PFSK-1 (cell line): ENCODE measurements at regions not wholly inside any gene's neighbourhood (a gene's known extent, or its start where the extent isn't known, plus 50 kb on each side); places are given as distances from the start of the nearest gene placed in this dataset.

Experiments
- FOXP2 ChIP-seq: optimal IDR thresholded peaks from 2 replicates; pipeline ENCODE3; 2011; ENCODE audit warnings: borderline replicate concordance, control low read depth, inconsistent platforms; ENCODE audit not compliant: insufficient read depth; ENCODE audit errors: extremely low read length, extremely low read depth
- POLR2AphosphoS5 ChIP-seq: IDR thresholded peaks from 2 replicates; pipeline ENCODE4 v1.6.1; 2012; ENCODE audit warnings: low read depth, mild to moderate bottlenecking, control low read depth, low read length, moderate library complexity
- REST ChIP-seq, 2 experiments: IDR thresholded peaks; 2 replicates each; pipeline versions ENCODE4 v1.6.1 to v1.8.0; 2011 to 2012; ENCODE audit warnings: low read depth in 2 of 2, low read length in 2 of 2, control low read depth in 1 of 2, inconsistent platforms in 1 of 2, mild to moderate bottlenecking in 1 of 2, moderate library complexity in 1 of 2; ENCODE audit not compliant: insufficient read depth in 1 of 2
- SIN3A ChIP-seq: IDR thresholded peaks from 2 replicates; pipeline ENCODE4 v1.6.1; 2012; ENCODE audit warnings: mild to moderate bottlenecking, low read length, moderate library complexity, borderline replicate concordance; ENCODE audit not compliant: insufficient read depth
- TAF1 ChIP-seq: IDR thresholded peaks from 2 replicates; pipeline ENCODE4 v1.6.1; 2012; ENCODE audit warnings: low read length, control low read depth, borderline replicate concordance; ENCODE audit not compliant: insufficient read depth

- TF ChIP-seq REST (IDR thresholded peaks at IDR 0.05; ENCODE audit: insufficient read depth in 1 of 2, low read depth in 2 of 2, low read length in 2 of 2) (no peak), SIN3A (no peak), TAF1 (no peak), FOXP2 (no peak), POLR2AphosphoS5 (no peak)
Observed at GRCh38 chr1:188240772-188241406, 1412.1 kb downstream of the PLA2G4A start.

DNA sequence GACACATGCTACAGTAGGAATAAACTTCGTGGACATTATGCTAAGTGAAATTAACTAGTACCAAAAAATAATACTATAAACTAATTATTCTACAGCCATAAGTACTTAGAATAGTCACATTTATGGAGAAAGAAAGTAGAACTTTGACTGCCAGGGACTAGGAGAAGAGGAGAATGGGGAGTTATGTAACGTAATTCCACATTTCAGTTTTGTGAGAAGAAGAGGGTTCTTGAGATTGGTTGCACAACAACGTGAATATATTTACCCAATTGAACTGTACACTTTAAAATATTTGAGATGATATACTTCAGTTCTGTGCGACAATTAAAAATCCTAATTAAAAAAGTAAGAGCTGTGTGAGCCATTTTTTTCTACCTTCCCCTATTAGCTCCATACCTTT is 1412.9 kb downstream of the PLA2G4A start:
- no peak for TF ChIP-seq POLR2AphosphoS5

DNA sequence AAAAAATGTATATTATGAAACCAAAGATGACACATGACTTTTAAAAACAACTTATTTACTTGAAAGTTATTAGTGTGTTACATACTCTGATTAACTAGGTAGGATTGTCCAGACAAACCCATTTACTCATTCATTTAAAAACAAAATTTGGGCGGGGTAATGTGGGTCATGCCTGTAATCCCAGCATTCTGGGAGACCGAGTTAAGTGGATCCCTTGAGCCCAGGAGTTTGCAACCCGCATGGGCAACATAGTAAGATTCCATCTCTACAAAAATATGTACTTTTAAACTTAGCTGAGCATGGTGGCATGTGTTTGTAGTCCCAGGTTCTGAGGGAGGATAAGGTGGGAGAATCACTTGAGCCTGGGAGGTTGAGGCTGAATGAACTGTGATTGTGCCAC is 1414.7 kb downstream of the PLA2G4A start:
- TF ChIP-seq POLR2AphosphoS5 = no peak

- TF ChIP-seq TAF1 (no peak), REST (IDR thresholded peaks at IDR 0.05; ENCODE audit: insufficient read depth in 1 of 2, low read depth in 2 of 2, low read length in 2 of 2) (no peak), SIN3A (no peak), FOXP2 (no peak), POLR2AphosphoS5 (no peak)
Observed at GRCh38 chr1:188244681-188245080, 1415.9 kb downstream of the PLA2G4A start.

DNA sequence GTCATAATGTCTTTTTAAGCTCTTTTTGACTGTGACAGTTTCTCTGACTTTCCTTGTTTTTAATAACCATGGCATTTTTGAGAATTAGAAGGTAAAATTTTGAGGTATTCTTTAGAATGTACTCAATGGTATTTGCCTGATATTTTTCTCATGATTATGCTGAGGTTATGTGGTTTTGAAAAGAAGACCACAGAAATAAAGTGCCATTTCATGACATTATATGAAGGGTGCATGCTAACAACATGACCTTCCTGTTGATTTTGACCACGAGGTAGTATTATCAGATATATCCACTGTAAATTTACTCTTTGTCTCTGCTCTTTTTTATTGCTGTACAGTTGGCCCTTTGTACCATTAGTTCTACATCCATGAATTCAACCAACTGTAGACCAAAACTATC is 1418.5 kb downstream of the PLA2G4A start:
- TF ChIP-seq POLR2AphosphoS5 (no peak), REST (IDR thresholded peaks at IDR 0.05; ENCODE audit: insufficient read depth in 1 of 2, low read depth in 2 of 2, low read length in 2 of 2) (no peak), FOXP2 (no peak)

DNA sequence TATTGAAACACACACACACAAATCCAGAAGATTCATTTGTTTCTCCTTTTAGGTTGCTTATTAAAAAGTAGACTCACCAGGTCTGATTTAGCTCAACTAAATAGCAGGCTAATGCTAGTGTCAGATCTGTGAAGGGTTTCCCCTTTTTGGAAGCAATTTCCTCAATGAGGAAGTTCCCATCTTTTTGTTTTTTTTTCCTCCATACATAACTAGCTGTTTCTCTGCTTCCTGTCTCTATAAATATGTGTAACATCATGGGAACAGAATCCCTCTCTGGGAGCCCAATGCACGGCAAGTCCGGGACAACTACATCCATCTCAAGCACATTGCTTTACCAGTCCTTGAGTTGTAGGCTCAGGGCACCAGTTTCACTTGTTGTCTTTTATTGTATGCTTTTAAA is 1421.1 kb downstream of the PLA2G4A start:
- TF ChIP-seq REST (IDR thresholded peaks at IDR 0.05; ENCODE audit: insufficient read depth in 1 of 2, low read depth in 2 of 2, low read length in 2 of 2) = no peak
- no peak for TF ChIP-seq FOXP2
- TF ChIP-seq TAF1 = no peak
- no peak for TF ChIP-seq POLR2AphosphoS5
- no peak for TF ChIP-seq SIN3A
